ENCODE measurements at regions not wholly inside any gene's neighbourhood (a gene's known extent, or its start where the extent isn't known, plus 50 kb on each side); places are given as distances from the start of the nearest gene placed in this dataset.

DNA sequence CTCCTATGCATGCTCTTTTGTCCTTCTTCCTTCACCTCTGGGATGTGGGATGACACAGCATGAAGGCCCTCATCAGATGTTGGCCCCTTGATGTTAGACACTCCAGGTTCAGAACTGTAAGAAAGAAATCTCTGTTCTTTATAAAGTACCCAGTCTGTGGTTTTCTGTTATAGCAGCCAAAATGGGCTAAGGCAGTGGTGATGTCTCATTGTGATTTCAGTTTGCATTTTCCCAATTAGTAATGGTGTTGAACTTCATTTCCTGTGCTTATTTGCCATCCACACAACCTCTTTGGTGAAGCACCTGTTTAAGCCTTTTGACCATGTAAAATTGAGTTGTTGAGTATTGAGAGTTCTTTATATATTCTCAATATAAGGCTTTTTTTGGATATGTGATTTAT is 129.3 kb upstream of the C1orf174 start:
- TF ChIP-seq CTCF (IDR thresholded peaks at IDR 0.05; ENCODE audit: insufficient read depth, low read length, severe bottlenecking), result no peak
- Histone ChIP-seq H3K4me3 (ENCODE audit: low read depth, low read length) (no peak overlapping the region), H3K36me3 (ENCODE audit: control insufficient read depth, insufficient read depth, low read length) (no peaks in the 10 kb centered on the region), H3K27me3 (ENCODE audit: control insufficient read depth, insufficient read depth, low read length) (no peaks in the 10 kb centered on the region)
- DNase-seq (ENCODE audit: low read depth), result no peak
- FAIRE-seq, result no peak

GRCh38 chr1:4032571-4032970 is 132.5 kb upstream of the C1orf174 start:
- no peaks in the 10 kb centered on the region for H3K27me3 ChIP-seq (ENCODE audit: control insufficient read depth, insufficient read depth, low read length)

DNA sequence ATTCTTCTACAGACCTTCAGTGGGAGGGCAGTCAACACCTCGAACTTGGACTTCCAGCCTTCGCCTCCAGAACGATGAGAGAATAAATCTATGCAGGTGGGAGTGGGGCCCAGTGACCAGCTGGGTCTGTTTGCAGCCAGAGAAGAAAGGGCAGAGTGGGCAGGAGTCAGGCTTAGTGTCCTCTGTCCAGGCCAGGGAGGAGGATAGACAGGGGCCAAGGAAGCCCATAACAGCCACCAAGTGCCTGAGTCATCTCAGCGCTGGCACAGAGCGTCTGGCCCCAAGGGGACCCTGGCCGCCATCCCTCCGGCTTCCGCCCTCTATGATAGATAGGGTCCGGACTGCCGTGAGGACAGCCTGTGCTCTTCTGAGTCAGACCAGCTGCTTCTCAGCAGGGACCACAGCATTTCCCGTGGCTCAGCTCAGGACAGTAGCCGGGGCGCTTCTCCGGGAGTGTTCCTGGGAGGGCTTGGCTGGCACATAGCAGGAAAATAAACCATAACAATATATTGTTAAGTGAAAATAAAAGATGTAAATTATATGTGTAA is 133.1 kb upstream of the C1orf174 start:
- no peaks in the 10 kb centered on the region for H3K27me3 ChIP-seq (ENCODE audit: control insufficient read depth, insufficient read depth, low read length)
- no peak for TF ChIP-seq CTCF (IDR thresholded peaks at IDR 0.05; ENCODE audit: insufficient read depth, low read length, severe bottlenecking)
- no peak overlapping the region for H3K4me3 ChIP-seq (ENCODE audit: low read depth, low read length)
- DNase-seq (ENCODE audit: low read depth) (no peak), FAIRE-seq (no peak)
- no peaks in the 10 kb centered on the region for H3K36me3 ChIP-seq (ENCODE audit: control insufficient read depth, insufficient read depth, low read length)

More at GRCh38 chr1:4032571-4032970, 132.5 kb upstream of the C1orf174 start:
- FAIRE-seq, result no peak
- no peak for DNase-seq (ENCODE audit: low read depth)
- TF ChIP-seq CTCF (IDR thresholded peaks at IDR 0.05; ENCODE audit: insufficient read depth, low read length, severe bottlenecking), result no peak
- H3K36me3 ChIP-seq (ENCODE audit: control insufficient read depth, insufficient read depth, low read length), result no peaks in the 10 kb centered on the region
- no peak overlapping the region for H3K4me3 ChIP-seq (ENCODE audit: low read depth, low read length)

GRCh38 chr1:4033713-4034112 is 133.6 kb upstream of the C1orf174 start:
- FAIRE-seq (no peak), DNase-seq (ENCODE audit: low read depth) (no peak)
- Histone ChIP-seq H3K27me3 (ENCODE audit: control insufficient read depth, insufficient read depth, low read length) (no peaks in the 10 kb centered on the region), H3K4me3 (ENCODE audit: low read depth, low read length) (no peak overlapping the region), H3K36me3 (ENCODE audit: control insufficient read depth, insufficient read depth, low read length) (no peaks in the 10 kb centered on the region)
- no peak for TF ChIP-seq CTCF (IDR thresholded peaks at IDR 0.05; ENCODE audit: insufficient read depth, low read length, severe bottlenecking)

GRCh38 chr1:4034318-4034887 is 134.3 kb upstream of the C1orf174 start:
- FAIRE-seq (peak; percentile 23), DNase-seq (ENCODE audit: low read depth) (no peak)
- Histone ChIP-seq H3K27me3 (ENCODE audit: control insufficient read depth, insufficient read depth, low read length) (no peaks in the 10 kb centered on the region), H3K4me3 (ENCODE audit: low read depth, low read length) (no peak overlapping the region), H3K36me3 (ENCODE audit: control insufficient read depth, insufficient read depth, low read length) (no peaks in the 10 kb centered on the region)
- no peak for TF ChIP-seq CTCF (IDR thresholded peaks at IDR 0.05; ENCODE audit: insufficient read depth, low read length, severe bottlenecking)

DNA sequence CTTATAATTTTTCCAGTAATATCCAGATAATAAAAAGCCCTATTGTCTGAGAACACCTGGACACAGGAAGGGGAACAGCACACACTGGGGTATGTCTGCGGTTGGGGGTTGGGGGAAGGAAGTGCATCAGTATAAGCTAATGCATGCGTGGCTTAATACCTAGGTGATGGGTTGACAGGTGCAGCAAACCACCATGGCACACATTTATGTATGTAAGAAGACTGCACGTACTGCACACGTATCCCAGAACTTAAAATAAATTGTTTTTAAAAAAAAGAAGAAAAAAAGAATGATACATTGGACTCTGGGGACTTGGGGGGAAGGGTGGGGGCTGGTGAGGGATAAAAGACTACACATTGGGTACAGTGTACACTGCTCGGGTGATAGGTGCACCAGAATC is 144.9 kb upstream of the C1orf174 start:
- DNase-seq (ENCODE audit: low read depth) (no peak), FAIRE-seq (no peak)
- Histone ChIP-seq H3K27me3 (ENCODE audit: control insufficient read depth, insufficient read depth, low read length) (no peaks in the 10 kb centered on the region), H3K36me3 (ENCODE audit: control insufficient read depth, insufficient read depth, low read length) (no peaks in the 10 kb centered on the region), H3K4me3 (ENCODE audit: low read depth, low read length) (no peak overlapping the region)
- TF ChIP-seq CTCF (IDR thresholded peaks at IDR 0.05; ENCODE audit: insufficient read depth, low read length, severe bottlenecking), result no peak
